Vagina (tissue), 2 donors: ENCODE measurements at regions not wholly inside any gene's neighbourhood (a gene's known extent, or its start where the extent isn't known, plus 50 kb on each side); places are given as distances from the start of the nearest gene placed in this dataset.

Experiments used
- DNase-seq, 2 donors: peaks; one replicate each; pipeline ENCODE4 v3.0.0-alpha.2; 2017; ENCODE audit errors: extremely low spot score in 2 of 2
- H3K27ac ChIP-seq: fragments of 200-600 bp; sonication (generic); one replicate; pipeline ENCODE4 v1.5.1; 2019
- H3K27me3 ChIP-seq: fragments of 200-600 bp; sonication (generic); one replicate; pipeline ENCODE4 v1.5.1; 2019
- H3K36me3 ChIP-seq, 2 donors: fragments of 200-600 bp; sonication (generic); one replicate each; pipeline ENCODE4 v1.5.1; 2017 to 2019
- H3K4me1 ChIP-seq: fragments of 200-600 bp; sonication (generic); one replicate; pipeline ENCODE4 v1.5.1; 2019
- H3K4me3 ChIP-seq, 2 donors: fragments of 200-600 bp; sonication (generic); 1 replicate in 1 of 2; 2 replicates in 1 of 2; pipeline ENCODE4 v1.5.1; 2016 to 2019
- H3K9me3 ChIP-seq: fragments of 200-600 bp; sonication (generic); one replicate; pipeline ENCODE4 v1.5.1; 2019
- CTCF ChIP-seq, 3 experiments: fragments of 450-650 bp in 2 of 3; fragments of 200-600 bp in 1 of 3; sonication (generic) in 1 of 3; IDR thresholded peaks; one replicate each; pipeline ENCODE4 v1.5.1; 2017 to 2019; ENCODE audit warnings: antibody characterized with exemption in 3 of 3, mild to moderate bottlenecking in 2 of 3, moderate library complexity in 2 of 3
- POLR2A ChIP-seq, 2 donors: fragments of 450-650 bp; IDR thresholded peaks; one replicate each; pipeline ENCODE4 v1.6.1; 2017; ENCODE audit warnings: antibody characterized with exemption in 2 of 2, mild to moderate bottlenecking in 2 of 2, moderate library complexity in 2 of 2
- POLR2AphosphoS5 ChIP-seq, 2 donors: sonication (generic); formaldehyde crosslinking; IDR thresholded peaks; one replicate each; pipeline ENCODE4 v1.9.0; 2017; ENCODE audit warnings: antibody characterized with exemption in 2 of 2, mild to moderate bottlenecking in 2 of 2, low read depth in 1 of 2; ENCODE audit not compliant: insufficient read depth in 1 of 2
- intact Hi-C: fragments of 100-400 bp; cut with DNase I; formaldehyde crosslinking; loops from one replicate; pipeline ENCODE4 v1.15.1; 2023

DNA sequence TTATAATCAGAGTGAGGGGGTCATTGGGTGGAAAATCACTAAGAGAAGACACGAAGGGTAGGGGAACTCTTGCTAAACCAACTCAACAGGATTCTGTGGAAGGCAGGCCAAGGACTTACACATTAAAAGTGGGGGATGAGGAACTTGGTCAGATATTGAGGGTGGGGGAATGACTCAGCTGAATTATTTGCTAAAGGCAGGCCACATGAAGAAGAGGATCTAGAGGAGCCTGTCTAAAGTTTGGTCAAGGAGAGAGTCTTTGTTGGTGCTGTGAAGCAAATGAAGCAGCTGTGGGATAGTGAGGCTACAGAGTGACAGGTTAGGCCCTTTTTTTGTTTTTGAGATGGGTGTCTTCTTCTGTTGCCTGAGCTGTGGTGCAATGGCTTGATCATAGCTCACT is 63.9 kb upstream of the SPRY4 start:
- DNase-seq = no peak
- Histone ChIP-seq H3K36me3 (no peaks in the 10 kb centered on the region), H3K4me3 (no peak overlapping the region), H3K27ac (no peak overlapping the region), H3K27me3 (no peaks in the 10 kb centered on the region), H3K4me1 (peaks cover 11% of the 10 kb centered on the region), H3K9me3 (no peaks in the 10 kb centered on the region)
- TF ChIP-seq POLR2A (IDR thresholded peaks at IDR 0.05) = no peak
- no peak for TF ChIP-seq CTCF (IDR thresholded peaks at IDR 0.05)
- TF ChIP-seq POLR2AphosphoS5 (IDR thresholded peaks at IDR 0.05; ENCODE audit: insufficient read depth in 1 of 2, low read depth in 1 of 2) = no peak
- intact Hi-C loops = no loop called here

DNA sequence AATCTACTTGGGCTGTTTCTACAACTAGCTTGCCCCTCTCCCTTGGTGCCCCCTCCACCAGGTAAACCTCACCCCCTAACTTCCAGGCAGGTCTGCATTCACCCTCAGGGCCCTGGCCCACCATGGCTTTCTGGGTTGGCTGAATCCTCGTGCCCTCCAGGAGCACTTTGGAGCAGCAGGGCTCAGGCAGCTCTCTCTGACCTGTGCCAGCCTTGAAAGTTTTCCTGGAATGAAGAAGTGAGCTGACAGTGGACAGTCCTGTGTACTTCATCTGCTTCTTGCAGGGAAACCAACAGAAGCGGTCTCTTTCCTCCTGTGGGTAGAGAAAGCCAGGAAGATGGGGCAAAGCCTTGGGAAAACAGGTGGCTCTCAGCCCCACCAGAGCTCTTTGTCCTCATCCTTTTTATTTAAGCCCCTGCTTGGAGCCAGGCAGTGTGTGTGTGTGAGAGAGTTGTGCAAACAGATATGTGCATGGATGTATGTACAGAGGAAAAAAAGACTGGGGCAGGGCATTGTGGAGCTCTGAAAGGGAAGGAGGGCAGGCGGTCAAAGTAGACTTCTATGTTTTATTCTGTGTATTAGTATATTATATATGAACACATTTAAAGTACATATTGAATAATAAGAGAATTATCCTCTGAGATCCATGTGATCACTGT is 62.3 kb upstream of the SPRY4 start:
- TF ChIP-seq POLR2AphosphoS5 (IDR thresholded peaks at IDR 0.05; ENCODE audit: insufficient read depth in 1 of 2, low read depth in 1 of 2) = no peak
- TF ChIP-seq POLR2A (IDR thresholded peaks at IDR 0.05) = no peak
- no peak for TF ChIP-seq CTCF (IDR thresholded peaks at IDR 0.05)
- no peak overlapping the region for H3K27ac ChIP-seq
- H3K4me1 ChIP-seq = peaks cover 11% of the 10 kb centered on the region

DNA sequence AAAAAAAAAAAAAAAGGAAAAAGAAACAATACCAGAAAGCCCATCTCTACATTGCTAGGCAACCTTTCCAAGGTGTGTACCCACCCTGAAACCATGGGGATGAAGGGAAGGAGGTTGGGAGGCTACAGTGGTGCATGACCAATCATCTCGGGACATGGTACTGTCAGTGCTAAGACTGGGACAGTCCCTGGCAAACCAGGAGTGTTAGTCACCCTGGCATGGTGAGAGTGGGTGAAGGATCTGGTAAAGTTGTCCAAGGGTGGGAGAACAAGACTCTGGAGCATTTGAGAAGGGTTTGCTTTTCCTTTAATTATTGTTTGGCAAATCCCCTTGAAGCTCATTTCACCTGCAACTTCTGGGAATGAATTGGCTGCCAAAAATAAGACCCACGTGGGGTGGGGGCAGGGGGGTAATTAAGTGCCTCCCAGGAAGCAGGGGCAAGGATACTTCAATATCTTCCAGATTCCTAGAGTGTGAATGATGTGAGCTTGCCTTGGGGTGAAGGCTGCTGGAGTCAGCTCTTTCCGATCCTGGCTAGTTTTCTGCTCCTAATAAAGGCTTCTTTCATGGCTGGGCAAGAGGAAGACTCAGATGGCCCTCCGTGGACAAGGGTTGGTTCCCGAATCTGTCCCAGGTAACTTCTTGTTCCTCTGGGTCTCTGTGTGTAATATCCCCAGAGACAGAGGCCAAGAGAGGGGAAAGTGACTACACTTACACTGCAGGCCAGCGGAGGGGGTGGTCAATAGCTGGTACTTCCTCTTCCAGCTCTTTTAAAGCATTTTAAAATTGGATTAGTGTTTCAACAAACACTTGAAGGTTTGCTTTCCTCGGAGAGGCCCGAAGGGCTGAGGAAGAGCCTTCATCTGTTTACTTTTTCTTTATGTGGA is 61.6 kb upstream of the SPRY4 start:
- H3K27me3 ChIP-seq = no peaks in the 10 kb centered on the region
- peaks cover 11% of the 10 kb centered on the region for H3K4me1 ChIP-seq
- H3K4me3 ChIP-seq = no peak overlapping the region
- DNase-seq = no peak
- H3K9me3 ChIP-seq = no peaks in the 10 kb centered on the region
- intact Hi-C loops = no loop called here
- TF ChIP-seq POLR2AphosphoS5 (IDR thresholded peaks at IDR 0.05; ENCODE audit: insufficient read depth in 1 of 2, low read depth in 1 of 2) (no peak), CTCF (IDR thresholded peaks at IDR 0.05) (no peak), POLR2A (IDR thresholded peaks at IDR 0.05) (no peak)
- no peak overlapping the region for H3K27ac ChIP-seq
- H3K36me3 ChIP-seq = no peaks in the 10 kb centered on the region

More for the DNA sequence above, 62.3 kb upstream of the SPRY4 start:
- Histone ChIP-seq H3K9me3 (no peaks in the 10 kb centered on the region), H3K4me3 (no peak overlapping the region), H3K36me3 (no peaks in the 10 kb centered on the region), H3K27me3 (no peaks in the 10 kb centered on the region)
- intact Hi-C loops = no loop called here
- no peak for DNase-seq

GRCh38 chr5:142385194-142385593 is 60.4 kb upstream of the SPRY4 start:
- TF ChIP-seq POLR2A (IDR thresholded peaks at IDR 0.05) = no peak
- TF ChIP-seq POLR2AphosphoS5 (IDR thresholded peaks at IDR 0.05; ENCODE audit: insufficient read depth in 1 of 2, low read depth in 1 of 2) = no peak
- no peak for TF ChIP-seq CTCF (IDR thresholded peaks at IDR 0.05)
- no peak for DNase-seq
- intact Hi-C loops = no loop called here
- H3K4me1 ChIP-seq = peaks cover 9% of the 10 kb centered on the region
- H3K27me3 ChIP-seq = no peaks in the 10 kb centered on the region
- H3K36me3 ChIP-seq = no peaks in the 10 kb centered on the region
- H3K4me3 ChIP-seq = no peak overlapping the region
- H3K9me3 ChIP-seq = no peaks in the 10 kb centered on the region
- H3K27ac ChIP-seq = no peak overlapping the region

- Histone ChIP-seq H3K9me3 (no peaks in the 10 kb centered on the region), H3K36me3 (no peaks in the 10 kb centered on the region), H3K4me1 (no peaks in the 10 kb centered on the region), H3K4me3 (no peak overlapping the region), H3K27ac (no peak overlapping the region), H3K27me3 (no peaks in the 10 kb centered on the region)
- TF ChIP-seq POLR2A (IDR thresholded peaks at IDR 0.05) (no peak), POLR2AphosphoS5 (IDR thresholded peaks at IDR 0.05; ENCODE audit: insufficient read depth in 1 of 2, low read depth in 1 of 2) (no peak), CTCF (IDR thresholded peaks at IDR 0.05) (no peak)
- intact Hi-C loops = no loop called here
- no peak for DNase-seq
These were observed 59.2 kb upstream of the SPRY4 start for GRCh38 chr5:142384014-142384413.
